GM13976 (cell line): ENCODE measurements at regions not wholly inside any gene's neighbourhood (a gene's known extent, or its start where the extent isn't known, plus 50 kb on each side); places are given as distances from the start of the nearest gene placed in this dataset.

Experiments
- DNase-seq: peaks from one replicate; pipeline ENCODE4 v3.0.0; 2012; ENCODE audit warnings: low spot score
- CTCF ChIP-seq: IDR thresholded peaks from 2 replicates; pipeline ENCODE4 v1.5.1; 2012; ENCODE audit warnings: borderline replicate concordance, mild to moderate bottlenecking; ENCODE audit not compliant: insufficient read depth; ENCODE audit errors: extremely low read depth, missing control alignments, control extremely low read depth
- in situ Hi-C: fragments of 300-500 bp; cut with MboI; formaldehyde crosslinking; loops from one replicate; pipeline ENCODE4 v1.12.0; 2022; ENCODE audit warnings: low sequenced_read_pairs, mixed read lengths, inconsistent platforms; ENCODE audit not compliant: unreplicated experiment

GRCh38 chr22:49614966-49615965 lies 212.4 kb downstream of the BRD1 start:
- TF ChIP-seq CTCF: no peak
- in situ Hi-C loops: no loop called here
- DNase-seq: no peak

DNA sequence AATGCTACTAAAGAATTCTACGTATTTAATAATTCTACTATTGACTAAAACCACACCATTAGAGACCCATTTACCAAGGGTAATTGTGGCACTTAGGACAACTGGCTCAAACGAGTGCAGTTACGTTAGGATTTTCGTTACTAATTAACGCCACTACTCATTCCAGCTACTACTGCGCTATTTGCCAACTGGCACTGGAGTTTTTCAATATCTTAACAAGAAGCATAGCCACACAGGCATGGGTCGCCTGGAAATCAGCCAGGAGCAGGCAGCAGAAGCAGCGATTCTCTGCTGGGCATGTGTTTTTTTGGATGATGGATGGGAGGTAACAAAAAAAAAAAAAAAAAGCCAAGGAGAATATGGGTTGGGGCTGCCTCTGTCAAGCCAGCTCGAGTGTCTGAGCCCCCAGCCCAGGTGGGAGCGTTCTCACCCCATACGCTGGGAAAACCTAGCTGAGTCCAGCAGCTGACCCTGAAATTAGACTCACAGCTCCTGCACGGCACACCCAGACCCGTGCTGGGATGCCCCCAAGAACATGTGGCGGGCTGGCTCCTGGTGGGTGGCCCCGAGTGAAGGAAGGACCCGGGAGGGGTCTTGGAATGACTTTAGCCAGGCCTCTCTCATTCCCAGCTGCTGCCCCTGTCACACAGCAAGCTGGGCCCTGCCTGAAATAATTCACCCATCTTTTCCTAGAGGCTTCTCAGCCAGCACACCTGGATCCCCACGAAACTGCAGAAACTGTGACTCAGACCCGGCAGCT lies 214.0 kb downstream of the BRD1 start:
- in situ Hi-C loops: no loop called here
- TF ChIP-seq CTCF: no peak
- no peak for DNase-seq

- TF ChIP-seq CTCF: no peak
- no peak for DNase-seq
- in situ Hi-C loops: no loop called here
Observed at GRCh38 chr22:49613108-49613507, 214.6 kb downstream of the BRD1 start.

DNA sequence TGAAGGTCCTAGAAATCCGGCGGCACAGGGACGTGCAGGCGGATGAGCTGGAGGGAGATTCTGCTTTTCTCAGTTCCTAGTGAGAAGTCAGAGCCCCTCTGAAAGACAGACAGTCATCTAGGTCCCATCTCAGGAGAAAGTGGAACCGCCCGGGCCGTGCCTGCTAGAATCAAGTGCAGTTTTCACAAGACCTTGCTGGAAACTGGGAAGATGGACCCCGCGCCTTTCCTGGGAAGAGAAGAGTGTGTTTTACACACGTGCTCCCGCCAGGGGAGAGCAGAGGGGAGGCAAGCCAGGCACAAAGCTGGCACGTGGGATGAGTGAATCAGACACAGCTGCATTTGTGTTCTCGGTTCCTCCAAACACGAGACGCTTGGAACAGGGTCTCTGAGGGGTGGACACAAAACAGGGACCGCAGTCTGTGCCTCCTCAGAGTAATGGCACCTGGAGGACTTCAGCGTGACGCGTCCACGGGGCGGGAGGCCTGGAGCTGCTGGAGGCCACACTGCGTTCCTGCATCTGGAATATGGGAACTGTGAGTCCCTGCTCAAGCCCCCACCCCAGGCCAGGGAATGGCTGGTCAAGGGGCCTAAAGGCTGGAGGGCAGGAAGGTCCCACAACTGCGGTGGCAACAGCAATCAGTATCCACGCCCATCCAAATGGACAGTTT lies 218.3 kb downstream of the BRD1 start:
- in situ Hi-C loops: no loop called here
- DNase-seq: no peak
- TF ChIP-seq CTCF: no peak

- in situ Hi-C loops: no loop called here
- no peak for TF ChIP-seq CTCF
- no peak for DNase-seq
Observed at GRCh38 chr22:49608660-49609059, 219.0 kb downstream of the BRD1 start.

- TF ChIP-seq CTCF: no peak
- no peak for DNase-seq
- in situ Hi-C loops: no loop called here
Observed at GRCh38 chr22:49608228-49608627, 219.4 kb downstream of the BRD1 start.
